Retinal pigment epithelial cell (primary cell): ENCODE measurements at regions not wholly inside any gene's neighbourhood (a gene's known extent, or its start where the extent isn't known, plus 50 kb on each side); places are given as distances from the start of the nearest gene placed in this dataset.

Experiments used
- DNase-seq: peaks from one replicate; pipeline ENCODE4 v3.0.0-alpha.2; 2010; ENCODE audit warnings: low read depth
- H3K4me3 ChIP-seq: 2 replicates; pipeline ENCODE4 v1.5.1; 2011; ENCODE audit warnings: mild to moderate bottlenecking, low read length, control low read depth, moderate library complexity
- TF ChIP-seq, protein P1 (sequence below): conservative IDR thresholded peaks from 2 replicates; pipeline ENCODE4 v1.5.1; 2011; ENCODE audit warnings: low read depth, low read length, control low read depth, inconsistent platforms

DNA sequence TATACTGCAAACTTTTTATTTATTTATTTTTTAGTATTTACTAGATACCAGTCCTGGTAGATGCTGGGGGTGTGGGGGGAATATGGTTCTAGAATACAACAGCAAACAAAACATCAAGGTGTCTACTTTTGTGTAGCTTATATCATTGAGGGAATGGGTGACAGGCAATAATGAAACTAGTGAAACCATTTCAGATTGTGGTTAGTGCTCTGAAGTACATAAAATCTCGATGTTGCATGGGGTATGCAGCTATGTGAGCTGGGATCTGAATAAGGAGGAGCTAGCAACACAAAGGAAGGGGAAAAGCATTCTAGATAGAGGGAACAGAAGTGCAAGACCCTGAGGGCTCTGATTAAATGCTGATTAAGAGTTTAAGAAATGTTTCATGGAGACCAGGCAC is 103.5 kb downstream of the WT1 start:
- TF ChIP-seq, protein P1, sequence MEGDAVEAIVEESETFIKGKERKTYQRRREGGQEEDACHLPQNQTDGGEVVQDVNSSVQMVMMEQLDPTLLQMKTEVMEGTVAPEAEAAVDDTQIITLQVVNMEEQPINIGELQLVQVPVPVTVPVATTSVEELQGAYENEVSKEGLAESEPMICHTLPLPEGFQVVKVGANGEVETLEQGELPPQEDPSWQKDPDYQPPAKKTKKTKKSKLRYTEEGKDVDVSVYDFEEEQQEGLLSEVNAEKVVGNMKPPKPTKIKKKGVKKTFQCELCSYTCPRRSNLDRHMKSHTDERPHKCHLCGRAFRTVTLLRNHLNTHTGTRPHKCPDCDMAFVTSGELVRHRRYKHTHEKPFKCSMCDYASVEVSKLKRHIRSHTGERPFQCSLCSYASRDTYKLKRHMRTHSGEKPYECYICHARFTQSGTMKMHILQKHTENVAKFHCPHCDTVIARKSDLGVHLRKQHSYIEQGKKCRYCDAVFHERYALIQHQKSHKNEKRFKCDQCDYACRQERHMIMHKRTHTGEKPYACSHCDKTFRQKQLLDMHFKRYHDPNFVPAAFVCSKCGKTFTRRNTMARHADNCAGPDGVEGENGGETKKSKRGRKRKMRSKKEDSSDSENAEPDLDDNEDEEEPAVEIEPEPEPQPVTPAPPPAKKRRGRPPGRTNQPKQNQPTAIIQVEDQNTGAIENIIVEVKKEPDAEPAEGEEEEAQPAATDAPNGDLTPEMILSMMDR = no peak
- DNase-seq = no peak

DNA sequence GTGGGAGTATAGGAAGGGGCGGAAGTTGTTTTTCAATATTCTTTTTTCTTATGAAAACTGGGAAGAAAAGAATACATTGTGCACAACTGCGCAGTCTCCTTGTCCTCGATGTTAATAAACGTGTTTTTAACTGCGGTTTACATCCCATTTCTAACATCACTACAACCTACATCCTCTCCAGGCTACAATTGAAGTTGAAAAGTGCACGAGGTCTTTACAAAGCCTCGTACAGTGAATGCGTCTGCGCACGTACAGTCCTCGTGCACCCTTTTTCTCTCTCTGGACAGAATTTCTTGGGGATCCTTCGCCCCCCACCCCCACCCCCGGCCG is 102.4 kb downstream of the WT1 start:
- H3K4me3 ChIP-seq = peak overlapping the region; percentile 45
- TF ChIP-seq, protein P1 = no peak
- DNase-seq = no peak

More for the DNA sequence above, 103.5 kb downstream of the WT1 start:
- no peak overlapping the region for H3K4me3 ChIP-seq

DNA sequence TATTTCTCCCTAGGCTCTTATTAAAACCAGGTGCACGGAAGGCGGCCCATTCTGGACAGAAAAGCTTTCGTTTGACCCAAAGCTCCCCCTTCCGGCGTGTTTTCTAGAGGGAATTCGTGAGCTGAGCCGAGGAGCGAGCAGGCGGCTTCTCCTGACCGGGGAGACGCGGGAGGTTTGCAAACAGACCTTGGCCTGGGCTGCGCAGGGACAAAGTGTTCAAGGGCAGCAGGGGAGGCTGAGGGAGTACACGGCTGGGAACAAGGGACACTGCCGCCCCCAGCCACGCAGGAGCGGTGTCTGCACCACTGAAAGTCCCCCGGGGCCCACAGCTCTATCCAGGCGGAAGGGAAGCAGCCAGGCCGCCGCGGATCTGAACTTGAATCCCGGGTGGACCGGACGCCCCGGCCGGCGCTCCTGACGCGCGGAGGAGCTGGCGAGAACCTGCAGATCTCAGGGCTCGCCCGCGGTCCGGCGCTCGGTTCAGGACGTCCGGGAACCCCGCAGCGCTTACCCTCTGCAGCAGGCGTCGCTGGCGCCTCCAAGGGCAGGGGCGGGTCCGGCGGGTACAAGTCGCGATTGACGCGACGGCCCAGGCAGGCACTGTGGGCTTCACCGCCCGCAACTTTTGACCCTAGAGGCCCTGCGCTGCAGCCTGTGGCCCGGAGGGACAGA is 101.9 kb downstream of the WT1 start:
- peak overlapping the region; percentile 45 for H3K4me3 ChIP-seq
- TF ChIP-seq, protein P1 = peak; percentile 51
- no peak for DNase-seq

DNA sequence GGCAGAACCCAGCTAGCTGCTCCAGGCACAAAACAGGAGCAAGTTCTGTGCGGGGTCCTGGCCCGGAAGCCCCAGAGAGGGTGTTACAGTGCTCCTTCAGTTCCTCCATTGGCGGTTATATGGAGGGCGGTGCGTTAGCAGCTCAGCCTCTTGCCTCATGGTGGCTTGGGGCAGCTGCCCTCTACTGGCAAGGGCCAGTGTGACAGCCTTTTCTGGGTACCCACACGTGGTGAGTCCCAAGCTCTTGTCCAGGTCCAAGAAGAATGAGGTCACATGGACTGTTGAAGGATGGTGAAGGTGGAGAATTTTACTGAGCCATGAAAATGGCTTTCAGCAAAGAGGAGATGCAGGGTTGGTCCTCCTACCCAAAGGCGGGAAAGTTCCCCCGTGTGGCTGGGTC is 100.5 kb downstream of the WT1 start:
- TF ChIP-seq, protein P1 = peak; percentile 30
- DNase-seq = no peak

More for the DNA sequence above, 100.5 kb downstream of the WT1 start:
- no peak overlapping the region for H3K4me3 ChIP-seq
